K562 (cell line): ENCODE measurements at regions not wholly inside any gene's neighbourhood (a gene's known extent, or its start where the extent isn't known, plus 50 kb on each side); places are given as distances from the start of the nearest gene placed in this dataset.

Experiments
- ATAC-seq: fragments of 200-7000 bp; cut with Tn5 transposase; 3 replicates; pipeline ENCODE4 v1.9.1; 2020; ENCODE audit warnings: moderate library complexity
- BruUV-seq: library from RNA; stranded (reverse); fragments of 400-500 nt; replicated peaks from 2 replicates; lab custom pipeline; 2021; lab: Mats Ljungman, UMichigan
- CTCF ChIA-PET: fragments of 300-600 bp; formaldehyde crosslinking; extraction: SDS; loops from one replicate; lab custom pipeline; 2021; ENCODE audit warnings: low intra/inter-chr PET ratio; lab: Yijun Ruan, JAX
- POLR2A ChIA-PET: fragments of 300-600, 350-650 bp; sonication (Branson Sonifier 250); formaldehyde crosslinking; extraction: SDS; loops from one replicate; lab custom pipeline; 2021; ENCODE audit warnings: antibody characterized with exemption, inconsistent platforms; lab: Yijun Ruan, JAX
- DNase-seq, 4 experiments: peaks; one replicate each; pipeline versions ENCODE4 v3.0.0 to v3.0.0-alpha.2; 2011 to 2018; ENCODE audit warnings: low spot score in 3 of 4, mixed read lengths in 3 of 4; ENCODE audit errors: extremely low read depth in 1 of 4
- FAIRE-seq: peaks from 2 replicates; lab custom pipeline; 2011; peaks lifted over from hg19 to GRCh38; lab: Jason Lieb, UNC
- H2AFZ ChIP-seq: 2 replicates; pipeline ENCODE4 v1.6.0; 2011; ENCODE audit warnings: low read depth, low read length, control low read depth, inconsistent platforms
- H3K27ac ChIP-seq: fragments of 200-600 bp; 3 replicates; pipeline ENCODE4 v1.8.0; 2011; ENCODE audit warnings: low read depth, mild to moderate bottlenecking, control low read depth, inconsistent platforms, low read length, moderate library complexity, mixed read lengths; ENCODE audit errors: extremely low read depth
- H3K27me3 ChIP-seq, 2 experiments: fragments of 300-600 bp in 1 of 2; 2 replicates in 1 of 2; 3 replicates in 1 of 2; pipeline versions ENCODE4 v1.6.0 to v1.8.0; 2011; ENCODE audit warnings: inconsistent platforms in 2 of 2, low read length in 2 of 2, mild to moderate bottlenecking in 1 of 2, mixed read lengths in 1 of 2, moderate library complexity in 1 of 2; ENCODE audit not compliant: control insufficient read depth in 2 of 2, insufficient read depth in 2 of 2
- H3K36me3 ChIP-seq: fragments of 300-600 bp; 3 replicates; pipeline ENCODE4 v1.8.0; 2011; ENCODE audit warnings: mild to moderate bottlenecking, low read length, inconsistent platforms; ENCODE audit not compliant: control insufficient read depth, insufficient read depth
- H3K4me1 ChIP-seq, 2 experiments: fragments of 200-600 bp in 1 of 2; replicated peaks in 1 of 2; 2 replicates in 1 of 2; 3 replicates in 1 of 2; pipeline versions ENCODE4 v1.5.1 to v1.8.0; 2011; ENCODE audit warnings: inconsistent platforms in 2 of 2, low read length in 2 of 2, mild to moderate bottlenecking in 1 of 2, mixed read lengths in 1 of 2, moderate library complexity in 1 of 2; ENCODE audit not compliant: control insufficient read depth in 2 of 2, insufficient read depth in 2 of 2
- H3K4me2 ChIP-seq: 2 replicates; pipeline ENCODE4 v1.6.1; 2011; ENCODE audit warnings: low read length, control low read depth, inconsistent platforms, mixed read lengths; ENCODE audit not compliant: insufficient read depth
- H3K4me3 ChIP-seq: fragments of 200-600 bp; sonication (generic), shearing (Covaris generic); 2 replicates; pipeline ENCODE4 v1.5.1; 2016; ENCODE audit warnings: control low read depth, inconsistent platforms
- H3K79me2 ChIP-seq: fragments of 200-600 bp; 3 replicates; pipeline ENCODE4 v1.8.0; 2011; ENCODE audit warnings: low read length, inconsistent platforms; ENCODE audit not compliant: control insufficient read depth, insufficient read depth
- H3K9ac ChIP-seq, 2 experiments: 2 replicates each; pipeline versions ENCODE4 v1.6.0 to v1.6.1; 2011; ENCODE audit warnings: low read depth in 2 of 2, low read length in 2 of 2, control low read depth in 1 of 2, inconsistent platforms in 1 of 2, mild to moderate bottlenecking in 1 of 2, mixed read lengths in 1 of 2; ENCODE audit not compliant: insufficient read depth in 1 of 2
- H3K9me1 ChIP-seq: one replicate; pipeline ENCODE4 v1.6.0; 2011; ENCODE audit warnings: inconsistent platforms, mild to moderate bottlenecking, low read length, moderate library complexity; ENCODE audit not compliant: control insufficient read depth, insufficient read depth
- H3K9me3 ChIP-seq: replicated peaks from 2 replicates; pipeline ENCODE4 v1.5.1; 2011; ENCODE audit warnings: low read depth, low read length, inconsistent platforms; ENCODE audit not compliant: control insufficient read depth, insufficient read depth
- H4K20me1 ChIP-seq: replicated peaks from 2 replicates; pipeline ENCODE4 v1.6.1; 2011; ENCODE audit warnings: low read length, inconsistent platforms, mixed read lengths; ENCODE audit not compliant: control insufficient read depth, insufficient read depth
- ARID1B ChIP-seq: fragments of 450-650 bp; IDR thresholded peaks from 2 replicates; pipeline ENCODE4 v1.6.1; 2016; ENCODE audit warnings: antibody characterized with exemption, mild to moderate bottlenecking, inconsistent platforms
- CHD2 ChIP-seq: IDR thresholded peaks from 2 replicates; pipeline ENCODE4 v1.6.1; 2011; ENCODE audit warnings: low read depth, low read length
- DACH1 ChIP-seq: fragments of 450-650 bp; IDR thresholded peaks from 2 replicates; pipeline ENCODE4 v1.6.1; 2018; ENCODE audit not compliant: partially characterized antibody
- E2F1 ChIP-seq: sonication (generic); formaldehyde crosslinking; IDR thresholded peaks from 2 replicates; pipeline ENCODE4 v1.8.1; 2023; ENCODE audit warnings: mild to moderate bottlenecking, missing genetic modification reagents, moderate library complexity
- EZH2 ChIP-seq: IDR thresholded peaks from 2 replicates; pipeline ENCODE4 v1.6.1; 2012; ENCODE audit warnings: low read depth, mild to moderate bottlenecking, inconsistent platforms, low read length, borderline replicate concordance
- HDAC6 ChIP-seq: IDR thresholded peaks from 2 replicates; pipeline ENCODE4 v1.6.1; 2012; ENCODE audit warnings: low read depth, mild to moderate bottlenecking, control low read depth, inconsistent platforms, low read length, moderate library complexity
- JUN ChIP-seq, 2 experiments: sonication (generic) in 1 of 2; formaldehyde crosslinking in 1 of 2; IDR thresholded peaks; 2 replicates each; pipeline versions ENCODE4 v1.6.1 to v1.8.0; 2012 to 2022; ENCODE audit warnings: borderline replicate concordance in 2 of 2, mild to moderate bottlenecking in 2 of 2, improper control_type of control experiment in 1 of 2, low read depth in 1 of 2, low read length in 1 of 2, missing genetic modification reagents in 1 of 2
- KLF6 ChIP-seq: fragments of 250-450 bp; sonication (Bioruptor Pico); IDR thresholded peaks from 2 replicates; pipeline ENCODE4 v1.4.0; 2020; ENCODE audit warnings: mild to moderate bottlenecking, moderate library complexity, borderline replicate concordance
- NCOA6 ChIP-seq: fragments of 450-650 bp; IDR thresholded peaks from 2 replicates; pipeline ENCODE4 v1.6.1; 2017; ENCODE audit warnings: mild to moderate bottlenecking
- NELFE ChIP-seq: IDR thresholded peaks from 2 replicates; pipeline ENCODE4 v1.6.1; 2011; ENCODE audit warnings: mild to moderate bottlenecking; ENCODE audit not compliant: insufficient read depth, insufficient read length
- PRMT5 ChIP-seq: sonication (generic); formaldehyde crosslinking; IDR thresholded peaks from 2 replicates; pipeline ENCODE4 v1.5.0; 2020; ENCODE audit warnings: missing genetic modification reagents
- PTRF ChIP-seq: fragments of 450-650 bp; IDR thresholded peaks from 2 replicates; pipeline ENCODE4 v1.6.1; 2016; ENCODE audit warnings: mild to moderate bottlenecking, missing genetic modification characterization, missing compliant biosample characterization
- SMARCB1 ChIP-seq: IDR thresholded peaks from 2 replicates; pipeline ENCODE4 v1.6.1; 2011; ENCODE audit warnings: improper control_type of control experiment, low read depth; ENCODE audit not compliant: insufficient read length
- SMARCC2 ChIP-seq: fragments of 450-650 bp; IDR thresholded peaks from 2 replicates; pipeline ENCODE4 v1.6.1; 2017; ENCODE audit warnings: antibody characterized with exemption, moderate library complexity, mild to moderate bottlenecking, low read depth
- SOX6 ChIP-seq: fragments of 450-650 bp; IDR thresholded peaks from 2 replicates; pipeline ENCODE4 v1.6.1; 2014; ENCODE audit warnings: mild to moderate bottlenecking
- TCF7L2 ChIP-seq: fragments of 150-350 bp; IDR thresholded peaks from 2 replicates; pipeline ENCODE4 v1.6.1; 2016; ENCODE audit warnings: low read depth, mild to moderate bottlenecking, low read length, moderate library complexity
- UBTF ChIP-seq, 2 experiments: IDR thresholded peaks; 2 replicates each; pipeline ENCODE4 v1.6.1; 2012; ENCODE audit warnings: improper control_type of control experiment in 2 of 2, low read depth in 2 of 2, low read length in 2 of 2, borderline replicate concordance in 1 of 2
- ZNF282 ChIP-seq: sonication (generic); formaldehyde crosslinking; IDR thresholded peaks from 2 replicates; pipeline ENCODE4 v1.8.1; 2023; ENCODE audit warnings: missing genetic modification reagents
- ZNF717 ChIP-seq: fragments of 250-450 bp; sonication (Bioruptor Pico); IDR thresholded peaks from 2 replicates; pipeline ENCODE4 v1.5.0; 2021
- whole genome bisulfite sequencing: fragments of 100-300 bp; shearing (Covaris generic); methylation state at CpG from one replicate; pipeline ENCODE4 v1.1.6; 2016; ENCODE audit warnings: low coverage, mixed read lengths; ENCODE audit not compliant: insufficient coverage; ENCODE audit errors: missing lambda C conversion rate; 5-methylcytosine and 5-hydroxymethylcytosine counted together
- in situ Hi-C: fragments of 300-500 bp; cut with MboI; formaldehyde crosslinking; loops from 4 replicates; pipeline ENCODE4 v1.15.0; 2018; ENCODE audit warnings: inconsistent platforms, mixed read lengths
- intact Hi-C: fragments of 100-400 bp; cut with micrococcal nuclease; formaldehyde crosslinking; loops from 2 replicates; pipeline ENCODE4 v1.14.2; 2022

GRCh38 chr3:107456501-107456900 lies 66.3 kb upstream of the BBX start:
- CTCF ChIA-PET: no interaction called here
- Histone ChIP-seq H2AFZ (no peak overlapping the region), H3K36me3 (no peaks in the 10 kb centered on the region), H3K9me1 (no peaks in the 10 kb centered on the region), H3K9ac (no peak overlapping the region), H4K20me1 (no peaks in the 10 kb centered on the region), H3K4me2 (no peak overlapping the region), H3K9me3 (no peaks in the 10 kb centered on the region), H3K4me1 (no peaks in the 10 kb centered on the region), H3K79me2 (no peaks in the 10 kb centered on the region), H3K27me3 (no peaks in the 10 kb centered on the region; a peak in 1 of 5 replicates), H3K4me3 (no peak overlapping the region), H3K27ac (no peak overlapping the region)
- POLR2A ChIA-PET: no interaction called here
- intact Hi-C loops (no loop called here), in situ Hi-C loops (no loop called here)
- DNase-seq (no peak), FAIRE-seq (no peak), ATAC-seq (no peak)
- no TSS peak for BruUV-seq
- 0% methylated on average over 1 of the region's 1 CpG for WGBS
- no peak for TF ChIP-seq PTRF
- TF ChIP-seq SOX6: no peak
- no peak for TF ChIP-seq TCF7L2
- TF ChIP-seq ARID1B: no peak
- TF ChIP-seq SMARCB1: no peak
- no peak for TF ChIP-seq HDAC6
- TF ChIP-seq PRMT5: no peak
- TF ChIP-seq KLF6: no peak
- TF ChIP-seq ZNF717 (CRISPR knock-in tag): no peak
- no peak for TF ChIP-seq SMARCC2
- no peak for TF ChIP-seq E2F1 (CRISPR knock-in tag)
- no peak for TF ChIP-seq ZNF282 (CRISPR knock-in tag)
- TF ChIP-seq NELFE: no peak
- TF ChIP-seq CHD2: no peak
- no peak for TF ChIP-seq UBTF (IDR thresholded peaks at IDR 0.05; ENCODE audit: borderline replicate concordance in 1 of 2, low read depth in 2 of 2, low read length in 2 of 2)
- no peak for TF ChIP-seq EZH2
- no peak for TF ChIP-seq JUN (IDR thresholded peaks at IDR 0.05; ENCODE audit: borderline replicate concordance, low read depth, low read length)
- no peak for TF ChIP-seq JUN (CRISPR knock-in tag; IDR thresholded peaks at IDR 0.05; ENCODE audit: borderline replicate concordance)
- no peak for TF ChIP-seq DACH1
- no peak for TF ChIP-seq NCOA6
